SK-N-SH treated with all-trans-retinoic acid at 6 μM for 48 hours (cell line): ENCODE measurements at regions not wholly inside any gene's neighbourhood (a gene's known extent, or its start where the extent isn't known, plus 50 kb on each side); places are given as distances from the start of the nearest gene placed in this dataset.
"Not testable (repeated sequence)": the region's sequence is repeated elsewhere in the genome, so short reads cannot be mapped to it uniquely, and the experiment has no call there.

Experiments used
- CREB5 ChIP-seq: fragments of 250-450 bp; sonication (Bioruptor Pico); IDR thresholded peaks from 2 replicates; pipeline ENCODE4 v1.5.1; 2020; ENCODE audit warnings: low read depth, mild to moderate bottlenecking, moderate library complexity
- CSDC2 ChIP-seq: fragments of 250-450 bp; sonication (Bioruptor Pico); IDR thresholded peaks from 2 replicates; pipeline ENCODE4 v1.5.0; 2020; ENCODE audit warnings: mild to moderate bottlenecking, moderate library complexity
- ESRRG ChIP-seq: fragments of 250-450 bp; sonication (Bioruptor Pico); IDR thresholded peaks from 2 replicates; pipeline ENCODE4 v1.6.1; 2021; ENCODE audit warnings: mild to moderate bottlenecking
- ISL1 ChIP-seq: fragments of 250-450 bp; sonication (Bioruptor Pico); IDR thresholded peaks from 2 replicates; pipeline ENCODE4 v2.1.2; 2022; ENCODE audit warnings: mild to moderate bottlenecking, moderate library complexity
- OSR1 ChIP-seq: fragments of 250-450 bp; sonication (Bioruptor Pico); IDR thresholded peaks from 2 replicates; pipeline ENCODE4 v1.8.0; 2022; ENCODE audit warnings: moderate library complexity, mild to moderate bottlenecking, inconsistent platforms
- RARB ChIP-seq: fragments of 250-450 bp; sonication (Bioruptor Pico); IDR thresholded peaks from 2 replicates; pipeline ENCODE4 v1.8.0; 2021; ENCODE audit warnings: mild to moderate bottlenecking, moderate library complexity
- SNAI2 ChIP-seq: fragments of 250-450 bp; sonication (Bioruptor Pico); IDR thresholded peaks from 2 replicates; pipeline ENCODE4 v1.5.0; 2020; ENCODE audit warnings: mild to moderate bottlenecking, moderate library complexity
- TCF4 ChIP-seq: fragments of 250-450 bp; sonication (Bioruptor Pico); IDR thresholded peaks from 2 replicates; pipeline ENCODE4 v1.8.0; 2021; ENCODE audit warnings: mild to moderate bottlenecking, moderate library complexity, borderline replicate concordance
- TSHZ2 ChIP-seq: fragments of 250-450 bp; sonication (Bioruptor Pico); IDR thresholded peaks from 2 replicates; pipeline ENCODE4 v1.5.0; 2020; ENCODE audit warnings: mild to moderate bottlenecking, moderate library complexity
- ZC3H10 ChIP-seq: fragments of 250-450 bp; sonication (Bioruptor Pico); IDR thresholded peaks from 2 replicates; pipeline ENCODE4 v1.5.1; 2021; ENCODE audit warnings: mild to moderate bottlenecking, moderate library complexity
- ZFP3 ChIP-seq: fragments of 250-450 bp; sonication (Bioruptor Pico); IDR thresholded peaks from 2 replicates; pipeline ENCODE4 v1.5.0; 2020; ENCODE audit warnings: mild to moderate bottlenecking, moderate library complexity
- ZNF565 ChIP-seq: fragments of 450-650 bp; formaldehyde crosslinking; conservative IDR thresholded peaks from 2 replicates; pipeline ENCODE4 v1.5.0; 2020; ENCODE audit warnings: low read depth, mild to moderate bottlenecking, moderate library complexity
- ZNF70 ChIP-seq: fragments of 450-650 bp; formaldehyde crosslinking; IDR thresholded peaks from 2 replicates; pipeline ENCODE4 v1.5.0; 2020; ENCODE audit warnings: mild to moderate bottlenecking, moderate library complexity
- ZNF8 ChIP-seq: fragments of 450-650 bp; formaldehyde crosslinking; IDR thresholded peaks from 2 replicates; pipeline ENCODE4 v1.5.0; 2020; ENCODE audit warnings: mild to moderate bottlenecking, moderate library complexity

- TF ChIP-seq RARB (CRISPR knock-in tag); CREB5 (CRISPR knock-in tag); ZC3H10 (CRISPR knock-in tag); ZNF8 (CRISPR knock-in tag); CSDC2 (CRISPR knock-in tag); ZFP3 (CRISPR knock-in tag); TSHZ2 (CRISPR knock-in tag); OSR1 (CRISPR knock-in tag); TCF4 (CRISPR knock-in tag); ISL1 (CRISPR knock-in tag); SNAI2 (CRISPR knock-in tag); ZNF565; ESRRG (CRISPR knock-in tag); ZNF70 (CRISPR knock-in tag): not testable (repeated sequence)
These were observed 70.5 kb upstream of the NBPF11 start for GRCh38 chr1:148222399-148223159.
